Activated CD8-positive, alpha-beta memory T cell treated with anti-CD3 and anti-CD28 coated beads for 48 hours (primary cell): ENCODE measurements at regions not wholly inside any gene's neighbourhood (a gene's known extent, or its start where the extent isn't known, plus 50 kb on each side); places are given as distances from the start of the nearest gene placed in this dataset.

Experiments
- DNase-seq, 3 experiments: peaks; one replicate each; pipeline ENCODE4 v3.0.0-alpha.2; 2020; ENCODE audit warnings: low read depth in 2 of 3, low spot score in 2 of 3

GRCh38 chr6:43853066-43853650, 83.1 kb downstream of the VEGFA start:
- no peak for DNase-seq

GRCh38 chr6:43852350-43852864, 82.4 kb downstream of the VEGFA start:
- no peak for DNase-seq

- no peak for DNase-seq
Observed at GRCh38 chr6:43851204-43851865, 81.3 kb downstream of the VEGFA start.

GRCh38 chr6:43850314-43851203, 80.5 kb downstream of the VEGFA start:
- no peak for DNase-seq

- DNase-seq = no peak
Observed at GRCh38 chr6:43849844-43850243, 79.8 kb downstream of the VEGFA start.

GRCh38 chr6:43848671-43849391, 78.8 kb downstream of the VEGFA start:
- DNase-seq = no peak

DNA sequence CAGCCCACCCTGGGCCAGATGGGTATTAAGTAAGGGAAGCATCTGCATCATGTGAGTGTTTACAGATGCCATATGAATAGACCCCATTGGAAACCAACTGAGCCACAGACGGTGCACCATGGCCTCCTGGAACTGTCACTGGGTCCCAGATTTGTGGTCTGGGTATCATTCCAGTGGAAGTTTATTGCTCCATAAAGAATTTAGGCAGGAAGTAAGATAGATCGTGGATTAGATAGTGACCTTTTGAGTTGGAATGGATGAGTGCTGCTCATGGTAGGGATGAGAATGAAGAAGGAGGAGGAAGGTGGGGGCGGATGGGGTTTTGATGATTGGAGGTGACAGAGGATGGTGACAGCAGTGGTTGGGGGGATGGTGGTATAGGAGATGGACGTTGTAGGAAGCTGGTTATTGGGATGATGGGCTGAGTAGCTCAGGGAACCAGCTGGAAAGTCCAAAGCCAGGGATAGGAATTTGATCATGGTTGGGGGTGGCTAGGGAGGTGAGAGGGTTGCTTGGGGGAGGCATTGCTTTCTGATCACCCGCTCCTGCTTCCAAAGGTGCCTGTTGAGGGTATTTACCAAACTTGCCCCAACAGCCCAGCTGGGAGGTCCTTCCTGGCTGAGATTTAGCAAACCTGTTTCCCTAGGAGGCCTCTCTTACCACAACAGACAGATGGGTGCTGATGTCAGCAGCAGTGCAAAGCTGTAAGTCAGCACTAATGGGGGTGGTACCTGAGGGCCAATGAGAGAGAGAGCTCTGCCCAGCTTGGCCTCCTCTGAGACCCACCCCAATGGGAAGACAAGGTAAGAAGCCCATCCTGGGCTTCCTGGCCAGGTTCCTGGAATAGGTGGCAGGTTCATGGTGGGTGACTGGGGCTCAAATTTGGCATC, 78.0 kb downstream of the VEGFA start:
- DNase-seq = no peak

- no peak for DNase-seq
Observed at GRCh38 chr6:43846556-43846955, 76.5 kb downstream of the VEGFA start.

GRCh38 chr6:43845646-43846045, 75.6 kb downstream of the VEGFA start:
- no peak for DNase-seq

- no peak for DNase-seq
Observed at GRCh38 chr6:43843669-43844171, 73.7 kb downstream of the VEGFA start.

GRCh38 chr6:43843097-43843645, 73.2 kb downstream of the VEGFA start:
- no peak for DNase-seq

DNA sequence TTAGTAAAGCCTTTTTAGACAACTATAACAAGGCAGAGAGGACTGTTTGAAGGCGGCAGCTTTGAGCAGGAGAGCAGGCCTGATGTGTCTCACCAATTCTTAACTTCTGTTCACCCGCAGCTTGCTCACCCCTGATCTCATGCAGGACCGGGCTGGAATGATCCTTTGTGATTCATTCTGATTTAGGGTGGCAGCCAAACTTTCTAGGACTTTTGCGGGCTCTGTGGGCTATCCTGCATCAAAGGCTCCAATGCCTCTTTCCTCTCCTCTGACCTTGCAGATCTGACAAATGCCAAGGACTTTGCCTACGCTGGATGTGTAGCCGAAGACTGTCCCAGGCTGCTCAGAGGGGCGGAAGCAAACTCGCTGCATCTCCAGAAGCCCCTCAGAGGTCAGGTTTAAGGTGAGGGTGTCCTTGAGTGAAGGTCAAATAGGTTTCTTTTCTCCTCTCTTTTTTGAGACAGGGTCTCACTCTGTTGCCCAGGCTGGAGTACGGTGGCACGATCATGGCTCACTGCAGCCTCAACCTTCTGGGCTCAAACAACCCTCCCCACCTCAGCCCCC, 72.3 kb downstream of the VEGFA start:
- DNase-seq = no peak

- no peak for DNase-seq
Observed at GRCh38 chr6:43840490-43841218, 70.6 kb downstream of the VEGFA start.

DNA sequence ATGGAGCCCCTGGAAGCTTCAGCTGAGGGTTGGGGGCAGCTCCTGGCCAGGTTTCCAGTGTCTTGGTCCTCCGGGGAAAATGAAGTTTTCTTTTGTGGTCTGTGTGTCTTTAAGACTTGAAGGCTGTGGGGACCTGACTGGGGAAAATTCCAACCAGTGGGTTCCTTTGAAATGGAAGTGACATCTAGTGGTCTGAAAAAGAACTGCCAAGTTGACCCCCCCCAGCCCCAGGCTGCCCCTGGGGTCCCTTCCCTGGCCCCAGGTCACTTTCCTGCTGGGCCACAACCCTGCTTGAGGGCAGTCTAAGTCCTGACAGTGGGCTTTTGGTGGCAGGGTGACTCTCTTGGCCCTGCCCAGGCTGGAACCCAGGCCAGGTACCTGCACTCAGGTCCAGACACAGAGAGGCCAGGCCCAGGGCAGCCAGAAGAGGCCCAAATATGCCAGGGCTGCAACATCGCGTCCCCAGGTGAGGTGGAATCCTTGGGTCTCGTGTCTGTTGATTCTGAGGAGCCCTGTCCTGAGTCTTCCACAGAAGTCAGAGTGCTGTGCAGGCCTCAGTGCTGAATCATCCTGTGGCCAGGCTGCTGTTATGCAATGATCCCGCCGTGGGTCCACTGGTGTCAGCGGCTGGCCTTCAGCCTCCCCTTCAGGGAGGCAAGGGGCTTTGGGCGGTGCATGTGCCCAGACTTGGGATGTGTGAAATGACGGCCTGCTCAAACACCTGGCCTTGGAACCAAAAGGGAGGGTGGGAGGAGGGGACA, 68.4 kb downstream of the VEGFA start:
- no peak for DNase-seq

- DNase-seq = no peak
Observed at GRCh38 chr6:43837507-43837906, 67.5 kb downstream of the VEGFA start.

DNA sequence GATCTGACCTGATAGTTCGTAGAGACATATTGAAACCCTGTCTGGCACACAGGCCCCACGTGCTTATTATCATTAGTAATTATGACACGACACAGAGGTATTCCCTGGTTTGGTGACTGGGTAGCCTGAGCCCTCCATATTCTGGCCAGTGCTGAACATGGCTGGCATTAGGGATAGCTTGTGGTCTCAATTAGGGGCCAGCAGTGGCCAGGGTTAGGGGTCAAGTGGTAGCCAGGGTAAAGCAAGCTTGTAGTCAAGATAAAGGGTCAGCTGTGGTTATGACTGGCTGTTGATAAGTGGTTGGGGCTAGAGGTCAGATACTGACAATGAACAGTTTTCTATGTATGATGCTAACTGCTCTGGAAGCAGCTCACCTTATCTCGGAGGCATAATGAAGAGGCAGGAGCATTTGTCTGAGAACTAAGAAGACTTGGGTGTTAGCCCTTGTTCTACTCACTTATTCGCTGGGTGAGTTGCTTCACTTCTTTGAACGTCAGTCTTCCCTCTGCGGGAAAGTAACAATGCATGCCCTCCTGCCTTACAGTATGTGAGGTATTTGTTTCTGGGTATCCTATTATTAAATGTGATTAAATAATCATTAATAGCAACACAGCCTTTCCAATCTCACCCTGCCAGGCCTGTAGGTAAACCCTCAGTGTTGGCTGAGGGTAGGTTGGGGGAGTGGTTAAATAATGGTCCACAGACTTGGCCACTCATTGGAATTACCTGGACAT, 66.7 kb downstream of the VEGFA start:
- no peak for DNase-seq
